HG02642 (cell line): ENCODE measurements at regions not wholly inside any gene's neighbourhood (a gene's known extent, or its start where the extent isn't known, plus 50 kb on each side); places are given as distances from the start of the nearest gene placed in this dataset.
"Not testable (repeated sequence)": the region's sequence is repeated elsewhere in the genome, so short reads cannot be mapped to it uniquely, and the experiment has no call there.

Source experiments
- ATAC-seq: cut with Tn5 transposase; IDR thresholded peaks from one replicate; pipeline ENCODE4 v1.9.1; 2021; ENCODE audit warnings: mild to moderate bottlenecking; ENCODE audit not compliant: unreplicated experiment, poor library complexity

GRCh38 chr12:127590868-127591267, 676.1 kb upstream of the TMEM132C start:
- no peak for ATAC-seq

- no peak for ATAC-seq
These were observed 674.7 kb upstream of the TMEM132C start for GRCh38 chr12:127592245-127592644.

- ATAC-seq: no peak
These were observed 672.5 kb upstream of the TMEM132C start for GRCh38 chr12:127594351-127594970.

GRCh38 chr12:127595506-127595905, 671.5 kb upstream of the TMEM132C start:
- no peak for ATAC-seq

GRCh38 chr12:127596891-127597290, 670.1 kb upstream of the TMEM132C start:
- no peak for ATAC-seq

GRCh38 chr12:127599436-127599835, 667.5 kb upstream of the TMEM132C start:
- ATAC-seq: no peak

GRCh38 chr12:127600211-127600610, 666.8 kb upstream of the TMEM132C start:
- no peak for ATAC-seq

GRCh38 chr12:127606476-127607015, 660.4 kb upstream of the TMEM132C start:
- ATAC-seq: no peak

- no peak for ATAC-seq
These were observed 659.7 kb upstream of the TMEM132C start for GRCh38 chr12:127607146-127607725.

GRCh38 chr12:127608359-127608758, 658.6 kb upstream of the TMEM132C start:
- ATAC-seq: not testable (repeated sequence)

- ATAC-seq: no peak
These were observed 653.9 kb upstream of the TMEM132C start for GRCh38 chr12:127613056-127613455.

- ATAC-seq: no peak
These were observed 646.9 kb upstream of the TMEM132C start for GRCh38 chr12:127619869-127620734.

- no peak for ATAC-seq
These were observed 646.1 kb upstream of the TMEM132C start for GRCh38 chr12:127620735-127621355.

- ATAC-seq: no peak
These were observed 645.6 kb upstream of the TMEM132C start for GRCh38 chr12:127621366-127621765.

- no peak for ATAC-seq
These were observed 643.6 kb upstream of the TMEM132C start for GRCh38 chr12:127623362-127623761.

GRCh38 chr12:127625176-127625771, 641.7 kb upstream of the TMEM132C start:
- no peak for ATAC-seq

GRCh38 chr12:127628645-127629044, 638.3 kb upstream of the TMEM132C start:
- ATAC-seq: no peak

GRCh38 chr12:127629066-127629820, 637.7 kb upstream of the TMEM132C start:
- no peak for ATAC-seq

- no peak for ATAC-seq
These were observed 634.5 kb upstream of the TMEM132C start for GRCh38 chr12:127632461-127632860.

GRCh38 chr12:127635838-127636237, 631.1 kb upstream of the TMEM132C start:
- ATAC-seq: no peak
